ENCODE measurements at regions not wholly inside any gene's neighbourhood (a gene's known extent, or its start where the extent isn't known, plus 50 kb on each side); places are given as distances from the start of the nearest gene placed in this dataset.

DNA sequence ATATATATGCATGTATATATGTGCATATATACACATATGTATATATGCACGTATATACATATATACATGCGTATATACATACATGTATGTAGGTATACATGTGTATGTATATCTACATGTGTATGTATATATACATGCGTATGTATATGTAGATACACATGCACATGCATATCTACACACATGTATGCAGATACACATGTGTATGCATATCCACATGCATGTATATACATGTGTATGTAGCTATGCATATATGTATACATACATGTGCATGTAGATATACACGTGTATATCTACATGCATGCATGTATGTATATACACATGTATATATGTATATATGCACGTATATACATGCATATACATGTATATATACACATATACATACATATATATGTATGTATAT lies 95.8 kb upstream of the STEAP4 start:
- DNase-seq, result no peak

DNA sequence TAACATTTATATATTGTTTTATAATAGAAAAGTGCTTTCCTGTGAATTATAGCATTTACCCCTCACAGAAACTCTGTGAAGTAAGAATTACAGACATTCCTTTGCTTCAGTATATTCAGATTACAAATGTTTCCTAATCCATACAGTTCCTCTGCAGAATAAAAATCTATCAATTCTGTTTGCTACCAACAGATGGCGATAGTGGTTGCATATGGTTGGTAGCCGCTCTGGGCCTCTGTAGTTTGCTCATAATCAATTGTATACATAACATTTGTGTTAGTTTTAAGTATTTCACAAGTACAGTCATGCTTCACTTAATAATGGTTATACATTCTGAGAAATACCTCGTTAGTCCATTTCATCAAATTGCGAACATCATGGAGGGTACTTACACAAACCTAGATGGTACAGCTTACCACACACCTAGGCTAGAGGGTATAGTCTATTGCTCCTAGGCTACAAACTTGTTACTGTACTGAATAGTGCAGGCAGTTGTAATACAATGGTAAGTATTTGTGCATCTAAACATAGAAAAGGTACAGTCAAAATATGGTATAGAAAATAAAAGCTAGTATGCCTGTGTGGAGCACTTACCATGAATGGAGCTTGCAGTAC lies 94.4 kb upstream of the STEAP4 start:
- DNase-seq, result no peak

DNA sequence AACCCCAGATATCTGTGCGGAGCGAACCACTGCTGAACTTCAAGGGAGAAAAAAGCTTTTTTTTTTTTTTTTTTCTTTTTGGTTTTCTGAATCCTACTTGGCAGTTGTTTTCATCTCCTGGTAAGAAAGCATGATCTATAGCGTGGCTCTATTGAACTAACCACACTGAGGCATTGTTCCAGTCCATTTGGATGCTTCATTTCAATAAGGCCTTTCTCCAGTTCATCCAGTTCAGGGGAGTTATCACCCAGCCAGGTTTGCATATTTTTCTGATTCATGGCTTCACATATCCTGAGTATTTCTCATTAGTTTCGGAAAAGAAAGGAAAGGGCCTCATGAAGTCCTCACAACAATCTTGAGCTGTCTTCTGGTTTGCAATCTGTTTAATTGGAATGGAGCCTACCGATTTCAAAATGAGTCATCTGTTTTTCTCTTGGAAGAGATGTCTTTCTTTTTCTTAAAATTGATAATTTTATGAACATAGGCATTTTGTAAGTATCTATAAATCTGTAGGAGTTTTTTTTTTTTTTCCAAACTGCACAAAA lies 93.1 kb upstream of the STEAP4 start:
- DNase-seq, result no peak

DNA sequence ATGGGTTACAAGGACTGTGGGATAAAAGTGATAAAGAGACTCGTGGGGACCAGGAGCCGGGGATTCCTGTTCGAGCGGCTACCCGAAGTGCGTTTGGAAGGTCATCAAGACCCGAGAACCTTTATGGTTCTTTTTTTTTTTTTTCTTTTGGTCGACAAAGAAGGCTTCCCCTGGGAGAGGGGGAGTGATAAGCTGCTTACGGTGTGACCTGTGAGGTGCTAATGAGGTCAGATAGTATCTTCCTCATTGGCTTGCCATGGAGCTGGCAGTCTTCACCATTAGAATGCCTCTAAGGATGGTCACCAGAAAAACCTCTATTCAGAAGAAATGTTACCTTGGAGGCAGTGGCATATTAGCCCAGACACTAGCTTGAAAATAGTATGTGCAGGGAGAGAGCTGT lies 92.3 kb upstream of the STEAP4 start:
- DNase-seq, result no peak

DNA sequence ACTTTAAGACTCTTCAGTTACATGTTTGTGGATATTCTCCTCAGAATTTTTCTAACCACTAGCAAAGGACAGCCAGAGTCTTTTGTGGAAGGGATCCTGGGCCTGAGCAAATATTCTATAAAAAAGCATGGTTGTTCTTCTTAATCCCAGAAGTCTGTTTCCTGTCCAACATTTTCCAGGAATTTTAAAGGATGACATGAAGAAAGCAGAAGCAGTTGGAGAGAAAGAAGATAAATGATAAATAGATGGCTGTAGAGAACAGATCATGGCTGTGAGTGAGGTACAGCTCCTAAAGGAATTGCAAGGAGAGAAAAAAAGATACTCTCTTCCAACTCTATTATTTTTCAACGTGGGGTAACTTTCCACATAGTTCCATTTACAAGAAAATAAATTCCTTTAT lies 91.8 kb upstream of the STEAP4 start:
- DNase-seq, result no peak

DNA sequence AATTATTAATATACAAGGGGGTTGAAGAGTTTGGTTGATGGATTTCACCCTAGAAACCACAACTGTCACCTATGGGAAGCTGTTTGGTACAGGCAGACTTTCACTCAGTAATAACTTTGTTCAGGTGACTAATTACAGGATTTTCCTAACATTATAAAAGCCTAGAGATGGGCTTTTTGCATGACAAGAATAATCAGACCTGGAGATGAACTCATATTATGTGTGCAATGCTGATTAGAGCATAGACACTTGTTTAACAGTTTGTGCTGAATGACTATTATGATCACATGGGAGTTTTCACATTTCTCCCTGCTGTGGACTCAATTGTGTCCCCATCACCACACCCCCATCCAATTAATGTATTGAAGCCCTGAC lies 90.2 kb upstream of the STEAP4 start:
- DNase-seq, result no peak

DNA sequence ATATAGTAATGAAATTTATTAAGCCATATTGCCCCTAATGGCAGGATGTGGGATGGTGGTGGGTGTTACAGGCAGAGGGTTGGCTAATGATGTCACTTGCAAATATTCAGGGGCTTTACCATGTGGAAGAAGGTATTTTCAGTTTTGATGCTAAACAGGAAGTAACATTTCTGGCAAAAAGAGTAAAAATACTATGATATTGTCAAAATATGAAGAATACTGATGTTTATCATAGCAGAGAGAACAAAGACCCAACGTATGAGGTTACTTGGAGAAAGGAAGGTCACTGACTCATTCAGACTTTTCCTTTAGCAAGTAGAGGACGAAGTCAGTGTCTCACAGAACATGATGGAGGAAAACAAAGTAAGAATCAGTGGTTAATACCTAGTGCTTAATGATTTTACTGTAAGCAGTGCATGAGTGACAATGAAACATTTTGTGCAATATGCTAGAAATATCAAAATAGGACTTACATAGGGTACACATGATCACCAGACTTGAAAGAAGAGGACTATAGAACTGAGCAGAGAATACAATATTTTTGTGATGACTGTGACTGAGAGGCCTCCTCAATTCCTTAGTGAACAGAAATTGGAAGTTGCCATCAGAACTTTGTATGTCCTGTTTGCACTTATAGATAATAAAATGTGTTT lies 89.7 kb upstream of the STEAP4 start:
- no peak for DNase-seq

DNA sequence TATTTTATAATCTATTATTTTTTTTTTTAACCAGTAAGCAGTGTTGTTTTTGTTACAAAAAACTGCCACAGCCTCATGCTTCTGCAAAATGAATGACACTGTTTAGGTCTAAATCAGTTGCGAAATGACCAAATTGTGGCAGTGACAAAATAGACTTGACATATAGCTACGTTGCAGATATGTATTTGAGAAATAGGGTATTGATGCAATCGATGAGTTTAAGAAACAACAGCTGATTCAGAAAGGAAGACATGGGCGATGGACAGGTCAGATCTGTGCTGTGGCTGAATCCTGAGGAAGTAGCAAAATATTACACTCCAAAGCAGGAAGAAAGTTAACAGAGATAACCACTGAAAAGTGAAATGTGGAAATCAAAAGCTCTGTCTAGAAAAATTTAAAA lies 89.0 kb upstream of the STEAP4 start:
- DNase-seq, result no peak

DNA sequence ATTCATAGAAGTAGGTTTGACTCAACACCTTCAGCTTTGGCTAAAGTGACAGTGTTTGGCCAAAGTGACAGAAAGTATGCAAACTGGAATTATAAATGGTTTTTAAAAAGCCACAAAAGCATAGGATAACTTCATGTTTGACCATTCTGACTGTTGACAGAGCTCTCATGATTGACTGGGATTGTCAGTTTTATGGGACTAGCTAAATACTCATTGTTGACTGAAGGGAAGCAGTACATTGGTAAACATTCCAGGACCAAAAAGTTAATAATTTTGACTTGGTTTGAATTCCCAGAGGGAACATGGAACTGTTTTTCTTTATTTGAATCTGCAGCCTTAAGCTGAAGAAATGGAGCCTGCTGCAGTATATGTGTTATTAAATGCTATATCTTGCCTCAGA lies 84.6 kb upstream of the STEAP4 start:
- no peak for DNase-seq

DNA sequence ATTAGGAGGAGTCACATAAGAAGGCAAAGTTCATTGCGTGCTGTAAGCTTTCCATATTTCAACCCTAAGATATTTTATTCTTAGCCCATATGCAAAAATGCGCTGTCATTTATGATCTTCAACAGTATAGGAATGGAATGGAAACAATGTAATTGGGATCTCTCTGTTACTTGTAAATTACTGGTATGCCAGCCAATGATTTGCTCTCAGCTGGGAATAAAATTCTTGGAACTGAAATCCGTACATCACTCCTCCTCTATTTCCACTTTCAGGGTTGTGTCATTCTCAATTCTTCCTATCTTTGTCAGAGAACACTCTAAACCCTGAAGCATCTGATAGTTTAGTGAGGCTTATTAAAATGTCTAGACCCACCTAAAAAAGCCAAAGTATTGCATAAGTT lies 80.7 kb upstream of the STEAP4 start:
- no peak for DNase-seq

DNA sequence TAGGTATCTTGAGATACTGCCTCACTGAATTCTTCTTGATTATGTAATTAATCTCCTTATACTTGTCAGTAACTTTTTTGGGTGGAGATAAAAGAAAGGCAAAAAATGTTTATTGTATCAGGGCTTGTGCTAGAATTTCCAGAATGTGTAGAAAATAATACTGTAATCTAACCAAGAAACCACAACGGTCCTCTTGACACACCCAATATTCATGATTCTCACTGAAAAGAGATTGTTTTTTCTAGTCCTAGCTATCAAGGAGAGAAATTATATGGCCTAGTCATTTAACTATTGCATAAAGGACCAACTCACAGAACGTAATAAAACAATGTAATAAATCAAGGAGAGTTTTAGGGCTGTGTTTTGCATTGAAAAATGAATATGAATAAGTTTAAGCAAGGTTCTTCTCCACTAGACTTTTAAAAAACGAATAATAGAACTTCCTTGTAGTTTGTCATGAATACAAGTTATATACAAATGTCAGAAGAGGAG lies 80.0 kb upstream of the STEAP4 start:
- DNase-seq, result no peak

DNA sequence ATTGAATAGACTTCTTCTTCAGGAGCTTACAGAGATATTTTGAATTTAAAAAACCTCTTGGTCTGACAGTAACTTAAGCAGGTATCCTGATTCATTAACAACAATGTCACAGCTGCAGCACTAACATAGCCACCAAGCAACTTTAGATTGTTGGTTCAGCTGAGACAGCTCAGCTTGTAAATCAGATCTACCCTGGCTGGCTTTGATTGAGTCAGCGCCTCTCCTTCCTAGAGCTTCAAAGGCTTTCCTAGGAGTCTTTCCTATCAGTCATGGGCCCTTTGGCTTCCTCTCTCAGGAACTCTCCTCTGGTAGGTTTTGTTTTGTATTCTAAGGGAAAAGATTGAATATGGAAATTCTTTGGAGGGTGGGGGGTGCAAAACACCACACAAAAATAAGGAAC lies 70.7 kb upstream of the STEAP4 start:
- no peak for DNase-seq

DNA sequence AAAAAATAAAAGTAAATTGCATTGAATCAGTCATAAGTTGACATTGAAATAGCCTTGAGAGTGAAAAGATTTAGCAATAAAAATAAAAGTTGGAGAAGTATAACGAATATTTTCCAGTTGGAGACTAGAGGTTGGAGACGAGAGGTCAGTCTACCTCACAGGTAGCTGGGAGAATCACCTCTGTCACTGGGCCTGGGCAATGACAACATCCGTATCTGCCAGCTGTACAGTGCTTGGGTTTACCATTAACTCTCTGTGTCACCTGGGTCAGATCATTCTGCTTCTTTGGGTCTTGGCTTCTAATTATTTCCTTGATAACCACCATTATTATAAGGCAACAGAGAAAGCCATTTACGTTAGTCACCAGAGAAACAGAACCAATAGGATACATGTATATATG lies 62.0 kb upstream of the STEAP4 start:
- no peak for DNase-seq

DNA sequence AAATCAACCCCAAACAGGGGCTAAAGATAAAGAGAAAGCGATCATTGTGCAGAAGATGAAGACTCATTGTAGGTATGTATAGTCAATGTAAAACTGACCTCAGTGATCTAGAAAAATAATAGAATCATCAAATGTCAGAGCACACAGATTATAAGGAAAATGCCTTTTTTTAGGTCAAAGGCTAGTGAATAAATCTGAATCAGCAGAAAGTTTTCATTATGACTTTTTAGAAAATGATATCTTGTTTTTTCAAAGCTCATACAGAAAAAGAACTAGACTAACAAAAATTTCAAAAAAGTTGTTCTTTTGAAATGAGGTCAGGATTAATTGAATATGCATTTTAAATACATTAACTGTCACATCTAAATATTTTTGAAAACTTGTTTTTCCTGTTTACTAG lies 60.2 kb upstream of the STEAP4 start:
- no peak for DNase-seq

DNA sequence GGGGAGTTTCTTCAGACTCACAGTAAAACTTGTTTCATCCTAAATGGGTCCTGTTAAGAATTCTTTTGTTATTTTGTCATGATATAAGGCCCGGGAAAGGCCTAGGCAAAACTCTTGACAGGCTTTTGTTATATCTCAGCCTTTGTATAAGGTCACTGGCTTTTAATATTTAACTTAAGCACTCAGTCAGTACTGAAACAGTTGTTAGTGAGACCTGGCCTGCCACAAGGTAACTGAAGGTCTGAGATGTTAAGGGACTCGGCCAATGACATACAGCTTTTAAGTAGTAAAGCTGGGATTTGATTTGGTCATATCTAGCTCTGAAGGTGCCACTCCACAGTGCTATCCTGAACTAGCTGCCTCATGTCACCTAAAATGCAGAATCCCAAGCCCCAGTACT lies 57.2 kb upstream of the STEAP4 start:
- DNase-seq, result no peak

DNA sequence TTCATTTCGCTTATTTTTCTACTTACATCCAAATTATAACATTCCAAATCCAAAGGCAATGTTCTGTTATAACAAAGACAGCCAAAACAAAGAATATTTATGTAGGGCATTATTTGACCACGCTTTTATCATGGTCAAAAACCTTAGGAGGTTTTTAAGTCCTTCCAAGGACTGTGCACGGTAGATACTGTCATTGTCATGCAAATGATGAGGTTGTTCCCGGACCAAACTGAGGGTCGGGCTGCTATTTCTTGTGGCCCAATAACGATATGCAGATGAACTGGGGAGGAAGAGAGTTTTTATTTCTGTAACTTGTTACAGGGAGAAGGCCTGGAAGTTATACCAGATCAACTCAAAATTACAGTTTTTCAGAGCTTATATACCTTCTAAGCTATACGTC lies 56.6 kb upstream of the STEAP4 start:
- no peak for DNase-seq

DNA sequence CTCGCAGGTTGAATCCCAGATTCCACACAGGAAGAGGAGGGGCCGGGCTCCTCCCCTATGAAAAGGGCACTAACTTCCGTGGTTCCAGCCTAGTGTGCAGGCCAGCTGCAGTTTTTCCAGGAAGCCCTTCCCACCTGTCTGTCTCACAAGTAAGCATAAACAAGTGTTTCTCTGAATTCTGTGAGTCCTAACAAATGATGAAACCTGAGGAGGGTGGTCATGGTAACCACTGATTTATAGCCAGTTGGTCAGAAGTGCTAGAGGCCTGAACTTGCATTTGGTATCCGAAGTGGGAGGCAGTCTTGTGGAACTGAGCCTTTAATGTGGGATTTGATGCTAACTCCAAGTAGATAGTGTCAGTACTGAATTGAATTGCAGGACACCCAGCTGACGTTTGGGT lies 54.7 kb upstream of the STEAP4 start:
- peak; percentile 10 for DNase-seq

DNA sequence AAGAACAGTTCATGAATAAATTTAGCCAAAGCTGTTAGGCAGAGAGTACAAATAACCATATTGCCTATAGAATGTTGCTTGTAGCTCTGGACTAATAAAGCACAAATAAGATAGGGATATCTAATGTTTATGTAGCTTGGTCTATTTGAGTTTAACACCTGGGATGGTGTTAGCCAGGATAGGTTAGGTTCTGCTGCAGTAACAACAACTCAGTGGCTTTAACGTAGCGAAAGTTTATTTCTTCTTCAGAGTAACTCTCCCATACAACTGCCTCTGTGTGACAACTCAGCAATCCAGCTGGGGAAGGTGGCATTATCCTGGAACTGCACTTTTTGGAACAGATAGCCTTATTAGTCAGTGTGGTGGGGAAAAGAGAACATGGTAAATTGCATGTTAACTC lies 52.2 kb upstream of the STEAP4 start:
- DNase-seq, result no peak

DNA sequence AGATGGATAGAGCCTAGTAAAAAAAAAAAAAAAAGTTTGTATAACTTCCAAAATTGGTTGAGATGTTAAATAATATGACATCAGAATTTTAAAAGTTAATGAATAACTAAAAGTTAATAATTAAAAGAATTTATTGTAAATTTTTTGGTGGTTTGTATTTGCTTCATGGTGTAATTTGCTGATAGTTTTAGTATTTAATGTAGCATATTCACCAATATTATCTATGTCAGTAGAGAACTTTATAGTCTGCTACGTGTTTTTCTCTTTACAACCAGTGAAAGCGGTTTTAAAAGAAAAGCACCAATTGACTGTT lies 51.8 kb upstream of the STEAP4 start:
- DNase-seq, result no peak

DNA sequence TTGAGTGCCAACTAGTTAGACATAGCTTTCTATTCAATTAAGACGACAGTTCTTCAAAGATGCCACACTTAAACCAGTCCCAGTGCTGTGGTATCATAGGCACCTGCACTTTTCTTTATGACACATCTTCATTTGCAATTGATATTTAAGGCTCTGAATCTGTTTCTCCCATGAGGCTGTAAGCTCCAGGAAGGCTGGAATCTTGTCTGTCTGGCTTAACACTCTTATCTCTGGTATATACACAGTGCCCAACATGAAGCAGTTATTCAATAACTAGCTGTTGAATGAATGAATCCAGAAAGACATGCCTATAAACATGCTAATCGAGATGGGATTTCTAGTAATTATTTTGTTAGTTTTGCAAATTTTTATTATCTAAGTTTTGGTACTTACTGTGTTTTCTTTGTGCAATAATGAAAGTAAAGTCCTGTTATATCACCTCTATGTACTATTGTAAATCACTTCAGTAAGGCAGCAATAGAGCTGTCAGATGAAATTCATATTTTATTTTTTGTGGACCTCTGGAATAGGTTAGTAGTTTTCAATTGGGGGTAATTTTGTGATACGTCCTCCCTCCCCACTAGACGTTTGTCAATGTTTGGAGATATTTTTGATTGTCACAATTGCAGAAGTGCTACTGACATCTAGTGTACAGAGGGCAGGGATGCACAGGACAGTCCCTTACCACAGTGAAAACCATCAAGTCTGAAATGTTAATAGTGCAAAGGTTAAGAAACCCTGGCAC lies 51.3 kb upstream of the STEAP4 start:
- DNase-seq, result no peak

DNA sequence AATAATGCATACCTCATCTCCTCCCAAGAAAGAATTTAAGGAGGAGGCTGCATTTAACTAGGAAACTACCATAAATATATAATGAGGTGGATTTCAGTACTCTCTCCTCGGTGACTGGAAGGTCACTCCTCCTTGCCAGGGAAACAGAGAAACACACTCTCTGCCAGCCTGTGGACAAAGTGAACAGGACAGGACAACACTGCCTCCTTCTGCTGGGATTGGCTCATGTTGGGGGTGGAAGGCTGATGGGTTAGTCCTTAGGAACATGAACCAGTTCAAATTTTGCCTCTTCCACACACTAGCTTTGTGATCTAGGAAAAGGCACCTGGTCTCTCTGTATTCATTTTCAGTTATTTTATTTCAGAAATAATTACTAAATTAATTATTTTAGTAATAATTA lies 50.6 kb upstream of the STEAP4 start:
- DNase-seq, result no peak
